ENCODE measurements at regions not wholly inside any gene's neighbourhood (a gene's known extent, or its start where the extent isn't known, plus 50 kb on each side); places are given as distances from the start of the nearest gene placed in this dataset.

DNA sequence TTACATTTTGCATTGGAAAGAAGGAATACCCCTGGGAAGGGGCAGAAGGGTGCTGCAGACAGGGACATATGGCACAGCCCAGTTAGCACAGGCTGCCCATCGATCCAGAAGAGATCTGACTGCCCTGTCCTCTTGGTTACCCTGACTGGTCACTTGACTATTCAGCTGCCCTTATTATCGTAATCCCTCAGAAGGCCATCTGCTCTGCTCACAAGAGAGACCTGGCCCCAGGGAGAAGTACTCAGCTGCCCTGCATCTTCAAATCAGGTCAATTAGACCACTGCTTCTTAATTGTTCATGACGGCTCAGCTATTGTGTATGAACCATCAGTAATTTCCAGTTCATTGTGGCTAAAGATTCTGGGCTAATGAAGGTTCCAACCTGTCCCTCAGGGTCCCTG lies 345.0 kb downstream of the TLE1 start:
- no TSS peak for BruUV-seq (replicated peaks)
- WGBS (ENCODE audit: low lambda C conversion rate), result 0% methylated on average over 3 of the region's 3 CpGs
- H3K9ac ChIP-seq (ENCODE audit: insufficient read depth, low read depth, low read length), result no peak overlapping the region
- CTCF ChIA-PET (ENCODE audit: low intra/inter-chr PET ratio, low total read pairs), result no interaction called here
- no peaks in the 10 kb centered on the region for H3K9me3 ChIP-seq (ENCODE audit: low read length)
- H3K27ac ChIP-seq (ENCODE audit: extremely low read length, insufficient read depth, low read length), result no peak overlapping the region
- H3K4me2 ChIP-seq (ENCODE audit: low read depth, low read length), result no peak overlapping the region
- H3K36me3 ChIP-seq (replicated peaks in 1 of 2; ENCODE audit: control insufficient read depth in 1 of 2, insufficient read depth in 2 of 2, low read length in 2 of 2), result no peaks in the 10 kb centered on the region
- FAIRE-seq (no peak), ATAC-seq (no peak), DNase-seq (ENCODE audit: low spot score) (no peak)
- POLR2A ChIA-PET, result no interaction called here
- in situ Hi-C loops (cut with HindIII; ENCODE audit: extremely low pct_ligation_motif_present, low pct_unique_long_range_greater_than_20kb) (no loop called here), intact Hi-C loops (cut with micrococcal nuclease; ENCODE audit: unreplicated experiment) (no loop called here)
- no peaks in the 10 kb centered on the region for H3K79me2 ChIP-seq (ENCODE audit: insufficient read depth, low read length)
- H3K27me3 ChIP-seq (ENCODE audit: control insufficient read depth in 1 of 2, insufficient read depth in 2 of 2, low read length in 2 of 2), result no peaks in the 10 kb centered on the region
- no peaks in the 10 kb centered on the region for H4K20me1 ChIP-seq (ENCODE audit: insufficient read depth, low read length)
- H2AFZ ChIP-seq (ENCODE audit: low read length), result no peak overlapping the region
- no peak overlapping the region for H3K4me3 ChIP-seq (replicated peaks in 1 of 3; ENCODE audit: insufficient read depth in 1 of 3, low read depth in 2 of 3, low read length in 3 of 3)
- H3K4me1 ChIP-seq (ENCODE audit: insufficient read depth, low read length), result no peaks in the 10 kb centered on the region
- no peak for TF ChIP-seq ZFP36 (IDR thresholded peaks at IDR 0.05; ENCODE audit: borderline replicate concordance, low read depth, low read length, partially characterized antibody)
- TF ChIP-seq TRIM24 (CRISPR knock-in tag; IDR thresholded peaks at IDR 0.05), result no peak
- TF ChIP-seq, protein P1, sequence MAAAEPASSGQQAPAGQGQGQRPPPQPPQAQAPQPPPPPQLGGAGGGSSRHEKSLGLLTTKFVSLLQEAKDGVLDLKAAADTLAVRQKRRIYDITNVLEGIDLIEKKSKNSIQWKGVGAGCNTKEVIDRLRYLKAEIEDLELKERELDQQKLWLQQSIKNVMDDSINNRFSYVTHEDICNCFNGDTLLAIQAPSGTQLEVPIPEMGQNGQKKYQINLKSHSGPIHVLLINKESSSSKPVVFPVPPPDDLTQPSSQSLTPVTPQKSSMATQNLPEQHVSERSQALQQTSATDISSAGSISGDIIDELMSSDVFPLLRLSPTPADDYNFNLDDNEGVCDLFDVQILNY (CRISPR knock-in tag; conservative IDR thresholded peaks at IDR 0.05), result no peak
- TF ChIP-seq KLF12 (CRISPR knock-in tag; IDR thresholded peaks at IDR 0.05; ENCODE audit: borderline replicate concordance), result no peak
- TF ChIP-seq, protein P2, sequence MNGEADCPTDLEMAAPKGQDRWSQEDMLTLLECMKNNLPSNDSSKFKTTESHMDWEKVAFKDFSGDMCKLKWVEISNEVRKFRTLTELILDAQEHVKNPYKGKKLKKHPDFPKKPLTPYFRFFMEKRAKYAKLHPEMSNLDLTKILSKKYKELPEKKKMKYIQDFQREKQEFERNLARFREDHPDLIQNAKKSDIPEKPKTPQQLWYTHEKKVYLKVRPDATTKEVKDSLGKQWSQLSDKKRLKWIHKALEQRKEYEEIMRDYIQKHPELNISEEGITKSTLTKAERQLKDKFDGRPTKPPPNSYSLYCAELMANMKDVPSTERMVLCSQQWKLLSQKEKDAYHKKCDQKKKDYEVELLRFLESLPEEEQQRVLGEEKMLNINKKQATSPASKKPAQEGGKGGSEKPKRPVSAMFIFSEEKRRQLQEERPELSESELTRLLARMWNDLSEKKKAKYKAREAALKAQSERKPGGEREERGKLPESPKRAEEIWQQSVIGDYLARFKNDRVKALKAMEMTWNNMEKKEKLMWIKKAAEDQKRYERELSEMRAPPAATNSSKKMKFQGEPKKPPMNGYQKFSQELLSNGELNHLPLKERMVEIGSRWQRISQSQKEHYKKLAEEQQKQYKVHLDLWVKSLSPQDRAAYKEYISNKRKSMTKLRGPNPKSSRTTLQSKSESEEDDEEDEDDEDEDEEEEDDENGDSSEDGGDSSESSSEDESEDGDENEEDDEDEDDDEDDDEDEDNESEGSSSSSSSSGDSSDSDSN (CRISPR knock-in tag; IDR thresholded peaks at IDR 0.05), result no peak
- TF ChIP-seq, protein P3, sequence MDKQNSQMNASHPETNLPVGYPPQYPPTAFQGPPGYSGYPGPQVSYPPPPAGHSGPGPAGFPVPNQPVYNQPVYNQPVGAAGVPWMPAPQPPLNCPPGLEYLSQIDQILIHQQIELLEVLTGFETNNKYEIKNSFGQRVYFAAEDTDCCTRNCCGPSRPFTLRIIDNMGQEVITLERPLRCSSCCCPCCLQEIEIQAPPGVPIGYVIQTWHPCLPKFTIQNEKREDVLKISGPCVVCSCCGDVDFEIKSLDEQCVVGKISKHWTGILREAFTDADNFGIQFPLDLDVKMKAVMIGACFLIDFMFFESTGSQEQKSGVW (CRISPR knock-in tag; IDR thresholded peaks at IDR 0.05; ENCODE audit: borderline replicate concordance), result no peak
- TF ChIP-seq KLF13 (CRISPR knock-in tag; IDR thresholded peaks at IDR 0.05), result no peak
- TF ChIP-seq, protein P4, sequence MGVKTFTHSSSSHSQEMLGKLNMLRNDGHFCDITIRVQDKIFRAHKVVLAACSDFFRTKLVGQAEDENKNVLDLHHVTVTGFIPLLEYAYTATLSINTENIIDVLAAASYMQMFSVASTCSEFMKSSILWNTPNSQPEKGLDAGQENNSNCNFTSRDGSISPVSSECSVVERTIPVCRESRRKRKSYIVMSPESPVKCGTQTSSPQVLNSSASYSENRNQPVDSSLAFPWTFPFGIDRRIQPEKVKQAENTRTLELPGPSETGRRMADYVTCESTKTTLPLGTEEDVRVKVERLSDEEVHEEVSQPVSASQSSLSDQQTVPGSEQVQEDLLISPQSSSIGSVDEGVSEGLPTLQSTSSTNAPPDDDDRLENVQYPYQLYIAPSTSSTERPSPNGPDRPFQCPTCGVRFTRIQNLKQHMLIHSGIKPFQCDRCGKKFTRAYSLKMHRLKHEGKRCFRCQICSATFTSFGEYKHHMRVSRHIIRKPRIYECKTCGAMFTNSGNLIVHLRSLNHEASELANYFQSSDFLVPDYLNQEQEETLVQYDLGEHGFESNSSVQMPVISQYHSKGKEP (CRISPR knock-in tag; IDR thresholded peaks at IDR 0.05), result no peak
- TF ChIP-seq, protein P5, sequence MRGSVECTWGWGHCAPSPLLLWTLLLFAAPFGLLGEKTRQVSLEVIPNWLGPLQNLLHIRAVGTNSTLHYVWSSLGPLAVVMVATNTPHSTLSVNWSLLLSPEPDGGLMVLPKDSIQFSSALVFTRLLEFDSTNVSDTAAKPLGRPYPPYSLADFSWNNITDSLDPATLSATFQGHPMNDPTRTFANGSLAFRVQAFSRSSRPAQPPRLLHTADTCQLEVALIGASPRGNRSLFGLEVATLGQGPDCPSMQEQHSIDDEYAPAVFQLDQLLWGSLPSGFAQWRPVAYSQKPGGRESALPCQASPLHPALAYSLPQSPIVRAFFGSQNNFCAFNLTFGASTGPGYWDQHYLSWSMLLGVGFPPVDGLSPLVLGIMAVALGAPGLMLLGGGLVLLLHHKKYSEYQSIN (CRISPR knock-in tag; IDR thresholded peaks at IDR 0.05; ENCODE audit: borderline replicate concordance), result no peak
- TF ChIP-seq ZNF292 (CRISPR knock-in tag; IDR thresholded peaks at IDR 0.05; ENCODE audit: borderline replicate concordance, low read depth), result no peak
- TF ChIP-seq POLR2AphosphoS5 (IDR thresholded peaks at IDR 0.05; ENCODE audit: low read depth, low read length), result no peak
- no peak for TF ChIP-seq ZFY (CRISPR knock-in tag; IDR thresholded peaks at IDR 0.05)
- TF ChIP-seq, protein P6, sequence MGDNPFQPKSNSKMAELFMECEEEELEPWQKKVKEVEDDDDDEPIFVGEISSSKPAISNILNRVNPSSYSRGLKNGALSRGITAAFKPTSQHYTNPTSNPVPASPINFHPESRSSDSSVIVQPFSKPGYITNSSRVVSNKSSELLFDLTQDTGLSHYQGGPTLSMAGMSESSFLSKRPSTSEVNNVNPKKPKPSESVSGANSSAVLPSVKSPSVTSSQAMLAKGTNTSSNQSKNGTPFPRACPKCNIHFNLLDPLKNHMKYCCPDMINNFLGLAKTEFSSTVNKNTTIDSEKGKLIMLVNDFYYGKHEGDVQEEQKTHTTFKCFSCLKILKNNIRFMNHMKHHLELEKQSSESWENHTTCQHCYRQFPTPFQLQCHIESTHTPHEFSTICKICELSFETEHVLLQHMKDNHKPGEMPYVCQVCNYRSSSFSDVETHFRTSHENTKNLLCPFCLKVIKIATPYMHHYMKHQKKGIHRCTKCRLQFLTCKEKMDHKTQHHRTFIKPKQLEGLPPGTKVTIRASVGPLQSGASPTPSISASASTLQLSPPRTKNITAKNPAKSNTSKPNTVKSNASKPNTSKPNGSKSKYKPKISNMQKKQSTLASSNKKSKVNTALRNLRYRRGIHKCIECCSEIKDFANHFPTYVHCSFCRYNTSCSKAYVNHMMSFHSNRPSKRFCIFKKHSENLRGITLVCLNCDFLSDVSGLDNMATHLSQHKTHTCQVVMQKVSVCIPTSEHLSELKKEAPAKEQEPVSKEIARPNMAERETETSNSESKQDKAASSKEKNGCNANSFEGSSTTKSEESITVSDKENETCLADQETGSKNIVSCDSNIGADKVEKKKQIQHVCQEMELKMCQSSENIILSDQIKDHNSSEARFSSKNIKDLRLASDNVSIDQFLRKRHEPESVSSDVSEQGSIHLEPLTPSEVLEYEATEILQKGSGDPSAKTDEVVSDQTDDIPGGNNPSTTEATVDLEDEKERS (CRISPR knock-in tag; IDR thresholded peaks at IDR 0.05), result no peak
- no peak for TF ChIP-seq BHLHE40 (IDR thresholded peaks at IDR 0.05; ENCODE audit: low read length)
- no peak for TF ChIP-seq ZNF747 (CRISPR knock-in tag; IDR thresholded peaks at IDR 0.05; ENCODE audit: borderline replicate concordance)
